K562 (cell line): ENCODE measurements at regions not wholly inside any gene's neighbourhood (a gene's known extent, or its start where the extent isn't known, plus 50 kb on each side); places are given as distances from the start of the nearest gene placed in this dataset.

ENCODE experiments used
- ATAC-seq: fragments of 200-7000 bp; cut with Tn5 transposase; 3 replicates; pipeline ENCODE4 v1.9.1; 2020; ENCODE audit warnings: moderate library complexity
- BruUV-seq: library from RNA; stranded (reverse); fragments of 400-500 nt; replicated peaks from 2 replicates; lab custom pipeline; 2021; lab: Mats Ljungman, UMichigan
- CTCF ChIA-PET: fragments of 300-600 bp; formaldehyde crosslinking; extraction: SDS; loops from one replicate; lab custom pipeline; 2021; ENCODE audit warnings: low intra/inter-chr PET ratio; lab: Yijun Ruan, JAX
- POLR2A ChIA-PET: fragments of 300-600, 350-650 bp; sonication (Branson Sonifier 250); formaldehyde crosslinking; extraction: SDS; loops from one replicate; lab custom pipeline; 2021; ENCODE audit warnings: antibody characterized with exemption, inconsistent platforms; lab: Yijun Ruan, JAX
- DNase-seq, 4 experiments: peaks; one replicate each; pipeline versions ENCODE4 v3.0.0 to v3.0.0-alpha.2; 2011 to 2018; ENCODE audit warnings: low spot score in 3 of 4, mixed read lengths in 3 of 4; ENCODE audit errors: extremely low read depth in 1 of 4
- FAIRE-seq: peaks from 2 replicates; lab custom pipeline; 2011; peaks lifted over from hg19 to GRCh38; lab: Jason Lieb, UNC
- H2AFZ ChIP-seq: 2 replicates; pipeline ENCODE4 v1.6.0; 2011; ENCODE audit warnings: low read depth, low read length, control low read depth, inconsistent platforms
- H3K27ac ChIP-seq: fragments of 200-600 bp; 3 replicates; pipeline ENCODE4 v1.8.0; 2011; ENCODE audit warnings: low read depth, mild to moderate bottlenecking, control low read depth, inconsistent platforms, low read length, moderate library complexity, mixed read lengths; ENCODE audit errors: extremely low read depth
- H3K27me3 ChIP-seq, 2 experiments: fragments of 300-600 bp in 1 of 2; 2 replicates in 1 of 2; 3 replicates in 1 of 2; pipeline versions ENCODE4 v1.6.0 to v1.8.0; 2011; ENCODE audit warnings: inconsistent platforms in 2 of 2, low read length in 2 of 2, mild to moderate bottlenecking in 1 of 2, mixed read lengths in 1 of 2, moderate library complexity in 1 of 2; ENCODE audit not compliant: control insufficient read depth in 2 of 2, insufficient read depth in 2 of 2
- H3K36me3 ChIP-seq: fragments of 300-600 bp; 3 replicates; pipeline ENCODE4 v1.8.0; 2011; ENCODE audit warnings: mild to moderate bottlenecking, low read length, inconsistent platforms; ENCODE audit not compliant: control insufficient read depth, insufficient read depth
- H3K4me1 ChIP-seq, 2 experiments: fragments of 200-600 bp in 1 of 2; replicated peaks in 1 of 2; 2 replicates in 1 of 2; 3 replicates in 1 of 2; pipeline versions ENCODE4 v1.5.1 to v1.8.0; 2011; ENCODE audit warnings: inconsistent platforms in 2 of 2, low read length in 2 of 2, mild to moderate bottlenecking in 1 of 2, mixed read lengths in 1 of 2, moderate library complexity in 1 of 2; ENCODE audit not compliant: control insufficient read depth in 2 of 2, insufficient read depth in 2 of 2
- H3K4me2 ChIP-seq: 2 replicates; pipeline ENCODE4 v1.6.1; 2011; ENCODE audit warnings: low read length, control low read depth, inconsistent platforms, mixed read lengths; ENCODE audit not compliant: insufficient read depth
- H3K4me3 ChIP-seq: fragments of 200-600 bp; sonication (generic), shearing (Covaris generic); 2 replicates; pipeline ENCODE4 v1.5.1; 2016; ENCODE audit warnings: control low read depth, inconsistent platforms
- H3K79me2 ChIP-seq: fragments of 200-600 bp; 3 replicates; pipeline ENCODE4 v1.8.0; 2011; ENCODE audit warnings: low read length, inconsistent platforms; ENCODE audit not compliant: control insufficient read depth, insufficient read depth
- H3K9ac ChIP-seq, 2 experiments: 2 replicates each; pipeline versions ENCODE4 v1.6.0 to v1.6.1; 2011; ENCODE audit warnings: low read depth in 2 of 2, low read length in 2 of 2, control low read depth in 1 of 2, inconsistent platforms in 1 of 2, mild to moderate bottlenecking in 1 of 2, mixed read lengths in 1 of 2; ENCODE audit not compliant: insufficient read depth in 1 of 2
- H3K9me1 ChIP-seq: one replicate; pipeline ENCODE4 v1.6.0; 2011; ENCODE audit warnings: inconsistent platforms, mild to moderate bottlenecking, low read length, moderate library complexity; ENCODE audit not compliant: control insufficient read depth, insufficient read depth
- H3K9me3 ChIP-seq: replicated peaks from 2 replicates; pipeline ENCODE4 v1.5.1; 2011; ENCODE audit warnings: low read depth, low read length, inconsistent platforms; ENCODE audit not compliant: control insufficient read depth, insufficient read depth
- H4K20me1 ChIP-seq: replicated peaks from 2 replicates; pipeline ENCODE4 v1.6.1; 2011; ENCODE audit warnings: low read length, inconsistent platforms, mixed read lengths; ENCODE audit not compliant: control insufficient read depth, insufficient read depth
- ASH1L ChIP-seq: fragments of 450-650 bp; IDR thresholded peaks from 2 replicates; pipeline ENCODE4 v1.6.1; 2018; ENCODE audit warnings: borderline replicate concordance, mild to moderate bottlenecking, low read depth; ENCODE audit not compliant: partially characterized antibody
- DACH1 ChIP-seq: fragments of 450-650 bp; IDR thresholded peaks from 2 replicates; pipeline ENCODE4 v1.6.1; 2018; ENCODE audit not compliant: partially characterized antibody
- DDX20 ChIP-seq: fragments of 450-650 bp; IDR thresholded peaks from 2 replicates; pipeline ENCODE4 v1.6.1; 2016; ENCODE audit warnings: missing genetic modification characterization, low read depth, mild to moderate bottlenecking, missing compliant biosample characterization, moderate library complexity
- EP300 ChIP-seq: IDR thresholded peaks from 2 replicates; pipeline ENCODE4 v1.6.1; 2012; ENCODE audit warnings: low read length, improper control_type of control experiment
- MAFG ChIP-seq: fragments of 450-650 bp; conservative IDR thresholded peaks from 2 replicates; pipeline ENCODE4 v1.6.1; 2016; ENCODE audit warnings: missing genetic modification characterization, missing compliant biosample characterization
- MAZ ChIP-seq, 2 experiments: fragments of 450-650 bp in 1 of 2; sonication (generic) in 1 of 2; formaldehyde crosslinking; IDR thresholded peaks in 1 of 2; conservative IDR thresholded peaks in 1 of 2; 2 replicates each; pipeline versions ENCODE4 v1.4.0 to v1.5.0; 2020; ENCODE audit warnings: mild to moderate bottlenecking in 1 of 2, missing genetic modification reagents in 1 of 2
- NCOA1 ChIP-seq: fragments of 450-650 bp; IDR thresholded peaks from 2 replicates; pipeline ENCODE4 v1.6.1; 2016; ENCODE audit warnings: low read depth
- TEAD1 ChIP-seq, 2 experiments: fragments of 450-650 bp in 1 of 2; sonication (generic) in 1 of 2; formaldehyde crosslinking; IDR thresholded peaks; 2 replicates each; pipeline versions ENCODE4 v1.4.0 to v1.8.0; 2020 to 2022; ENCODE audit warnings: mild to moderate bottlenecking in 2 of 2, missing genetic modification reagents in 1 of 2
- XRCC4 ChIP-seq: IDR thresholded peaks from one replicate; pipeline ENCODE4 v1.6.1; 2011; ENCODE audit not compliant: insufficient read depth, insufficient read length; ENCODE audit errors: extremely low read depth
- ZNF217 ChIP-seq: sonication (generic); formaldehyde crosslinking; IDR thresholded peaks from 2 replicates; pipeline ENCODE4 v1.8.0; 2022; ENCODE audit warnings: mild to moderate bottlenecking, missing genetic modification reagents
- ZNF316 ChIP-seq: fragments of 450-650 bp; IDR thresholded peaks from 2 replicates; pipeline ENCODE4 v1.6.1; 2016
- ZNF707 ChIP-seq: fragments of 250-450 bp; sonication (Bioruptor Pico); conservative IDR thresholded peaks from 2 replicates; pipeline ENCODE4 v1.8.0; 2022; ENCODE audit warnings: inconsistent platforms, mild to moderate bottlenecking, moderate library complexity
- WGBS: fragments of 100-300 bp; shearing (Covaris generic); methylation state at CpG from one replicate; pipeline ENCODE4 v1.1.6; 2016; ENCODE audit warnings: low coverage, mixed read lengths; ENCODE audit not compliant: insufficient coverage; ENCODE audit errors: missing lambda C conversion rate; 5-methylcytosine and 5-hydroxymethylcytosine counted together
- in situ Hi-C: fragments of 300-500 bp; cut with MboI; formaldehyde crosslinking; loops from 4 replicates; pipeline ENCODE4 v1.15.0; 2018; ENCODE audit warnings: inconsistent platforms, mixed read lengths
- intact Hi-C: fragments of 100-400 bp; cut with micrococcal nuclease; formaldehyde crosslinking; loops from 2 replicates; pipeline ENCODE4 v1.14.2; 2022
- TF ChIP-seq, protein P1 (sequence below): sonication (generic); formaldehyde crosslinking; IDR thresholded peaks from 2 replicates; pipeline ENCODE4 v1.8.1; 2022; ENCODE audit warnings: missing genetic modification reagents
- TF ChIP-seq, protein P2 (sequence below): sonication (generic); formaldehyde crosslinking; IDR thresholded peaks from 2 replicates; pipeline ENCODE4 v1.8.1; 2023; ENCODE audit warnings: mild to moderate bottlenecking, missing genetic modification reagents

DNA sequence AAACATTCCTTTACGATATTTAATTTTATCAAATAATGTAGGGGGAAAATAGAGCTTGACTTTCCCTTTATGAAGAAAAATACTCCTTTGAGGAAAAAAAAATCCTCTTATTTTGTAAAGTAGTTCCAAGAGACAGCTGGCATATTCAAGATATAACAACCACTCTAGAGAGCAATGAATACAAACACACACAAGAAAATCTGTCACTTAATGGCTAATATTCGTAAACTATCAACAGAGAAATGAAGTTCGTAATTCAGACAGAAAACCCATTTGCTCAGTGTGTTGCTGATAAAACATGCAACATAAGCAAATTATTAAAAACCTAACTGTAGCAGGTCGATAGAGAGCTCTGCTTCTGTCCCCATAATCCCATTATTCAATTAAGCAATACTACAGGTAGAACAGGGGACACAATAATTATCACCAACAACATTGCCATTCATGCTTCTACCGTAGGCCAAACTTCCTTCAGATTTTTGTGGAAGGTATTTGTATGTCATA is 714.4 kb upstream of the MARCKS start:
- Histone ChIP-seq H3K27ac (no peak overlapping the region), H3K9me1 (no peaks in the 10 kb centered on the region), H3K9ac (no peak overlapping the region), H4K20me1 (no peaks in the 10 kb centered on the region), H2AFZ (no peak overlapping the region), H3K36me3 (no peaks in the 10 kb centered on the region), H3K4me2 (no peak overlapping the region), H3K27me3 (no peaks in the 10 kb centered on the region), H3K4me3 (no peak overlapping the region), H3K79me2 (no peaks in the 10 kb centered on the region), H3K9me3 (no peaks in the 10 kb centered on the region), H3K4me1 (no peaks in the 10 kb centered on the region)
- ChIA-PET CTCF (no interaction called here), POLR2A (no interaction called here)
- in situ Hi-C loops (no loop called here), intact Hi-C loops (no loop called here)
- FAIRE-seq (no peak), ATAC-seq (no peak), DNase-seq (no peak)
- 2% methylated on average over 5 of the region's 5 CpGs for WGBS
- TF ChIP-seq ZNF707 (CRISPR knock-in tag) = no peak
- no peak for TF ChIP-seq DACH1
- TF ChIP-seq ASH1L = no peak
- TF ChIP-seq, protein P1, sequence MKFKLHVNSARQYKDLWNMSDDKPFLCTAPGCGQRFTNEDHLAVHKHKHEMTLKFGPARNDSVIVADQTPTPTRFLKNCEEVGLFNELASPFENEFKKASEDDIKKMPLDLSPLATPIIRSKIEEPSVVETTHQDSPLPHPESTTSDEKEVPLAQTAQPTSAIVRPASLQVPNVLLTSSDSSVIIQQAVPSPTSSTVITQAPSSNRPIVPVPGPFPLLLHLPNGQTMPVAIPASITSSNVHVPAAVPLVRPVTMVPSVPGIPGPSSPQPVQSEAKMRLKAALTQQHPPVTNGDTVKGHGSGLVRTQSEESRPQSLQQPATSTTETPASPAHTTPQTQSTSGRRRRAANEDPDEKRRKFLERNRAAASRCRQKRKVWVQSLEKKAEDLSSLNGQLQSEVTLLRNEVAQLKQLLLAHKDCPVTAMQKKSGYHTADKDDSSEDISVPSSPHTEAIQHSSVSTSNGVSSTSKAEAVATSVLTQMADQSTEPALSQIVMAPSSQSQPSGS = no peak
- no peak for TF ChIP-seq MAZ (CRISPR knock-in tag; conservative IDR thresholded peaks at IDR 0.05 in 1 of 2, IDR thresholded peaks at IDR 0.05 in 1 of 2)
- no peak for TF ChIP-seq ZNF217 (CRISPR knock-in tag)
- TF ChIP-seq, protein P2, sequence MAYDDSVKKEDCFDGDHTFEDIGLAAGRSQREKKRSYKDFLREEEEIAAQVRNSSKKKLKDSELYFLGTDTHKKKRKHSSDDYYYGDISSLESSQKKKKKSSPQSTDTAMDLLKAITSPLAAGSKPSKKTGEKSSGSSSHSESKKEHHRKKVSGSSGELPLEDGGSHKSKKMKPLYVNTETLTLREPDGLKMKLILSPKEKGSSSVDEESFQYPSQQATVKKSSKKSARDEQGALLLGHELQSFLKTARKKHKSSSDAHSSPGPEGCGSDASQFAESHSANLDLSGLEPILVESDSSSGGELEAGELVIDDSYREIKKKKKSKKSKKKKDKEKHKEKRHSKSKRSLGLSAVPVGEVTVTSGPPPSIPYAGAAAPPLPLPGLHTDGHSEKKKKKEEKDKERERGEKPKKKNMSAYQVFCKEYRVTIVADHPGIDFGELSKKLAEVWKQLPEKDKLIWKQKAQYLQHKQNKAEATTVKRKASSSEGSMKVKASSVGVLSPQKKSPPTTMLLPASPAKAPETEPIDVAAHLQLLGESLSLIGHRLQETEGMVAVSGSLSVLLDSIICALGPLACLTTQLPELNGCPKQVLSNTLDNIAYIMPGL (CRISPR knock-in tag) = no peak
- no peak for TF ChIP-seq DDX20 (tag)
- peak; percentile 30; the same call in 1 of the 2 replicates for TF ChIP-seq ZNF316
- no peak for TF ChIP-seq TEAD1 (CRISPR knock-in tag; IDR thresholded peaks at IDR 0.05)
- peak; percentile 33 for TF ChIP-seq MAFG
- TF ChIP-seq XRCC4 = no peak
- no peak for TF ChIP-seq NCOA1
- TF ChIP-seq EP300 = no peak
- BruUV-seq = no TSS peak
